ENCODE measurements at regions not wholly inside any gene's neighbourhood (a gene's known extent, or its start where the extent isn't known, plus 50 kb on each side); places are given as distances from the start of the nearest gene placed in this dataset.

DNA sequence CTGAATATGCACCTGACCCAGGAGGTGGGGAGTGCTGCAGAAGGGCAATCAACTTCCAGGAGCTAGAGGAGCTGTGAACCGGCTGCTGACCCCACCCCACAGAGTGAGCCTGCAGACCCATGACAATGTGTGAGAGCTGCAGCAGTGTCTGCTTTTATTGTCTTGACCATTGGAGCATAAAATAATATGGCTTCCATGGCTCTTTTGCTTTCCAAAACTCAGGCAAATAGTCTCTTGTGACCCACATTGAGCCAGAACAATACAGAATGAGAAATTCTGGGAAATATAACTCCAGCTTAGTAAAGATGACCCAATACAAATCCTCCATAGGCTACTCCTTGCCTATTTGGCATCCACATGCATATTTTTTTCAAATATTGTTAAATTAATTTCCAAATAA, 309.6 kb downstream of the PYDC2 start:
- TF ChIP-seq CTCF (IDR thresholded peaks at IDR 0.05) (no peak), POLR2A (IDR thresholded peaks at IDR 0.05) (no peak)
- H3K4me3 ChIP-seq (replicated peaks in 1 of 3), result no peak overlapping the region
- H3K36me3 ChIP-seq, result no peaks in the 10 kb centered on the region
- intact Hi-C loops (cut with DNase I), result no loop called here
- no peaks in the 10 kb centered on the region for H3K9me3 ChIP-seq
- WGBS, 2 donors, result 62 to 83% methylated on average over 1 of the region's 1 CpG
- no peaks in the 10 kb centered on the region for H3K27me3 ChIP-seq
- DNase-seq, result no peak
- no peaks in the 10 kb centered on the region for H3K4me1 ChIP-seq
- H3K27ac ChIP-seq, result no peak overlapping the region

DNA sequence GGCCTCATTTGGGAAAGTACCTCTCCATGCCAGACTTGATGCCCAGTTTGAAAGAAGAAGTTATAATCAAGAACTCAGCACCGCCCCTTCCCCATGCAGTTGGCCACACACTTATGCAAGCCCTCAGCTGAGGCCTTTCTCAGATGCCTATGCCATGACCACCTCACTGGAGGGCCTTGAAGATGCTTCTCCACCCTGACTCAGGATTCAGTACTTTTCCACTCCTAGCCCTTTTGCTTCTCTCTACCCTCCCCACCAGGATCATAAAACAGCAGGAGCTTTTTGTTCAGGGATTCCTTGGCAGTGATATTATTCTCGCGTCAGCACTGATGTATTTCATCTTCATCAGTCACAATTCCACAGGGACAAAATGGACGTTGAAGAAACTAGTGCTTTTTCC, 313.5 kb downstream of the PYDC2 start:
- DNase-seq, result no peak
- no peak overlapping the region for H3K4me3 ChIP-seq (replicated peaks in 1 of 3)
- 72 to 76% methylated on average over 4 of the region's 4 CpGs for WGBS, 2 donors
- H3K27me3 ChIP-seq, result no peaks in the 10 kb centered on the region
- no peaks in the 10 kb centered on the region for H3K9me3 ChIP-seq
- TF ChIP-seq POLR2A (IDR thresholded peaks at IDR 0.05) (no peak), CTCF (IDR thresholded peaks at IDR 0.05) (no peak)
- no peaks in the 10 kb centered on the region for H3K36me3 ChIP-seq
- no peaks in the 10 kb centered on the region for H3K4me1 ChIP-seq
- no peak overlapping the region for H3K27ac ChIP-seq
- intact Hi-C loops (cut with DNase I), result no loop called here

GRCh38 chr3:191775451-191776233, 314.7 kb downstream of the PYDC2 start:
- Histone ChIP-seq H3K36me3 (no peaks in the 10 kb centered on the region), H3K27me3 (no peaks in the 10 kb centered on the region), H3K4me3 (replicated peaks in 1 of 3) (no peak overlapping the region), H3K9me3 (no peaks in the 10 kb centered on the region), H3K27ac (no peak overlapping the region), H3K4me1 (no peaks in the 10 kb centered on the region)
- TF ChIP-seq POLR2A (IDR thresholded peaks at IDR 0.05) (no peak), CTCF (IDR thresholded peaks at IDR 0.05) (no peak)
- no peak for DNase-seq
- intact Hi-C loops (cut with DNase I), result no loop called here
- WGBS, 2 donors, result 86 to 94% methylated on average over 5 of the region's 5 CpGs

DNA sequence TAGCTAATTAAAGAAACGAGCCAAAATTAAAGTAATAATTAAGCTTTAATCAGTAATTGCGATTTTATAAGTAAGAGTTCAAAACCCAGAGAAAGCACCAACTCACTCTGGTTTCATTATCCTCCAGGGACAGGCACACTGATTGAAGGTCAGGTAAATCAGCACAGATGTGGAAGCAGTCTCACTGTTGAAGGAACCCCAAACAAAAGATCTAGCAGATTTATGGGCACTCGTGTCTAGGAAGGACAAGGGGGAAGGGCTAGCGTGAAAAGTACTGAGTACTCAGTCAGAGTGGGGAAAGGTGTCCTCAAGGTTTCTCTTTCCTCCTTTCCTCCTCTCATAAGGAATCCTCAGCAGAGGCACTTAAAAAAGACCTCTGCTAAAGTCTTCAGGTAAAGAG, 320.1 kb downstream of the PYDC2 start:
- H3K4me3 ChIP-seq (replicated peaks in 1 of 3), result no peak overlapping the region
- intact Hi-C loops (cut with DNase I), result no loop called here
- H3K4me1 ChIP-seq, result no peaks in the 10 kb centered on the region
- no peaks in the 10 kb centered on the region for H3K27me3 ChIP-seq
- no peak overlapping the region for H3K27ac ChIP-seq
- DNase-seq, result no peak
- no peaks in the 10 kb centered on the region for H3K9me3 ChIP-seq
- TF ChIP-seq POLR2A (IDR thresholded peaks at IDR 0.05) (no peak), CTCF (IDR thresholded peaks at IDR 0.05) (no peak)
- H3K36me3 ChIP-seq, result no peaks in the 10 kb centered on the region
- WGBS, 2 donors, result 61 to 63% methylated on average over 4 of the region's 4 CpGs

DNA sequence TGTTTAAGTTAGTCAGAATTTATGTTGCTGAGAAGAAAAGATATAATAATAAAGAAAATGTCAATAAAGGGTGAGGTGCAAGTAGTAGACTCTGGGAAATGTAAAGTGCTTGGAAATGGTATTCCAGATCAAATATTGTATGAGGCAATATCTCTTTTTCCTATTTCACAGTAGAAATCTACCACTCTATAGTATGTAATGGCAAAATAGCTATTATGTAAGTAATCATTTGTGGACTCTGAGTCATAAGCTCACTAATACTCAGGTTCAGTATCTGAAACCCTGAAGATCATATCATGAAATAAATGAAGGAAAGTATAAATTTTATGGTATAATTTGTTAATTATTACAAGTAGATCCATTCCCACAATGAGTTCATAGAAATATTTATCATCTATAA, 322.1 kb downstream of the PYDC2 start:
- H3K27ac ChIP-seq, result no peak overlapping the region
- intact Hi-C loops (cut with DNase I), result no loop called here
- H3K4me1 ChIP-seq, result no peaks in the 10 kb centered on the region
- H3K27me3 ChIP-seq, result no peaks in the 10 kb centered on the region
- DNase-seq, result no peak
- no peaks in the 10 kb centered on the region for H3K9me3 ChIP-seq
- TF ChIP-seq POLR2A (IDR thresholded peaks at IDR 0.05) (no peak), CTCF (IDR thresholded peaks at IDR 0.05) (no peak)
- H3K4me3 ChIP-seq (replicated peaks in 1 of 3), result no peak overlapping the region
- H3K36me3 ChIP-seq, result no peaks in the 10 kb centered on the region
